ENCODE measurements at regions not wholly inside any gene's neighbourhood (a gene's known extent, or its start where the extent isn't known, plus 50 kb on each side); places are given as distances from the start of the nearest gene placed in this dataset.

- TF ChIP-seq POLR2AphosphoS5 (IDR thresholded peaks at IDR 0.05) (no peak), CTCF (IDR thresholded peaks at IDR 0.05) (no peak), EP300 (IDR thresholded peaks at IDR 0.05) (no peak)
Measured at GRCh38 chr3:153601374-153601853, 439.4 kb downstream of the RAP2B start.

All from suprapubic skin (tissue), 4 donors.